ENCODE measurements at regions not wholly inside any gene's neighbourhood (a gene's known extent, or its start where the extent isn't known, plus 50 kb on each side); places are given as distances from the start of the nearest gene placed in this dataset.

GRCh38 chr21:30033441-30033840 is 93.6 kb upstream of the GRIK1 start:
- TF ChIP-seq POLR2AphosphoS5 (IDR thresholded peaks at IDR 0.05; ENCODE audit: insufficient read depth in 1 of 2, low read depth in 1 of 2): no peak
- TF ChIP-seq CTCF (IDR thresholded peaks at IDR 0.05): no peak

All from vagina (tissue), 2 donors.